ENCODE measurements at regions not wholly inside any gene's neighbourhood (a gene's known extent, or its start where the extent isn't known, plus 50 kb on each side); places are given as distances from the start of the nearest gene placed in this dataset.

DNA sequence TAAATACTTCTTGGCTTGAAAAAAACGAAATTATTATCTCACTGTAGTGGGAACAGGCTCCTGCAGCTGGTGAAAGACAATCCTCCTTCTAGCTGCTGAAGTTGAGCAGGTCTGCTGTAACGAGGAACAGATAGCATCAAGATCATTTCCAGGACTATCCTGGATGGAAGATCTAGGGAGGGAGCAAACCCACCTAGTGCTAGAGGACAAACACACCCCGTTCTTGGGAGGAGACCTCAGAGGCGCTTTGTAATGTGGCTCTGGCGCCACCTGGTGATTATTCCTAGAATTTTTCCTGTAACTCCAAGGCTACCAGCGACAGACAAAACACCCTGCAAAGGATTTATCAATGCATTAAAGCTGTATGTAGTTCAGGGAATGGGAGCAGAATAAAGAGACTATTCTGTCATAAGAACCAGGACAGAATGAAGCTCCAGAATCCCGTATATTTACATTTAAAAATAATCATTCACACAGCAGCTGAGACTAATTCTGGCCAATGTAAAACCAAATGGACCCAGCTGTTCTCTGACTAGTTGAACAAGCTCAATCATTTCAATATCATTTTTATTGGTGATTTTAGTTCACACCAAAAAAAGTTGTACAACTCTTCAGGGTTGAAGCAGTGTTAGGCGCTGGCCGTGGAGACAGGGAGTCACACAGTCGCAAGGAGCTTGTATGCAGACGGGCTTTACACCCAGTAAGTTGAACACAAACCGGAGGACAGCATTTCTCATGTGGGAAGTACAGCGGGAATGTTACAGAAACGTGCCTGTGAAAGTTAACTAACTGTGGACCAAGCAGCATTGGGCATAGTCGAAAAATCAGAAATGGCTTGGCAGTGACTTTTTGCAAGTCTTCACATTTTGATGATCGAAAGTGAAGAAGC lies 290.3 kb downstream of the TRIB2 start:
- no peak for TF ChIP-seq GRHL2 (CRISPR knock-in tag; IDR thresholded peaks at IDR 0.05; ENCODE audit: insufficient replicate concordance, severe bottlenecking)
- TF ChIP-seq, protein P1, sequence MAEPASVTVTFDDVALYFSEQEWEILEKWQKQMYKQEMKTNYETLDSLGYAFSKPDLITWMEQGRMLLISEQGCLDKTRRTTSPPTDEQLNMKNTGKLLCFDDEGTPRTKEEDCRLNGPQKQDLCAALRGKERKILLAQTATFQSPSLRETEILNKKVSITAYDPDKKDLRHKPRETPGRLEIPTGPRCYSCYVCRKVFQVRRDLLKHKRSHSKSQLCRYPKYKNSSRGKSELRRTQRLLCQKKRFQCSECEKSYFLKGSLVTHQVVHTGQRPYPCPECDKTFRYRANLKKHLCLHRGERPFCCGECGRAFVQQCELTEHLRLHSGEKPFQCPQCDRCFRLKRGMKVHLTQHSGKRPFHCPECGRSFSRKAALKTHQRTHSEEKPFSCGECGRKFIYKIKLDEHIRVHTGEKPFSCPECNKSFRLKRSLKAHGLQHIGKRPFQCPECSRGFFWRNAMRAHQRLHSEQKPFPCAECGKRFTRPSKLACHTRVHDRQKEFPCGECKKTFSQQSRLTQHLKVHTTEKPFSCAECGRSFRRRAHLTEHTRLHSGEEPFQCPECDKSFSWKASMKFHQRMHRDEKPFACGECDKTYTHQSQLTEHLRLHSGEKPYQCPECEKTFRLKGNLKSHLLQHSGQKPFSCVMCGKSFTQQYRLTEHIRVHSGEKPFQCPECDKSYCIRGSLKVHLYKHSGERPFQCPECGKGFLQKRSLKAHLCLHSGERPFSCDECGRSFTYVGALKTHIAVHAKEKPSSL (CRISPR knock-in tag; conservative IDR thresholded peaks at IDR 0.05) = no peak
- TF ChIP-seq, protein P2, sequence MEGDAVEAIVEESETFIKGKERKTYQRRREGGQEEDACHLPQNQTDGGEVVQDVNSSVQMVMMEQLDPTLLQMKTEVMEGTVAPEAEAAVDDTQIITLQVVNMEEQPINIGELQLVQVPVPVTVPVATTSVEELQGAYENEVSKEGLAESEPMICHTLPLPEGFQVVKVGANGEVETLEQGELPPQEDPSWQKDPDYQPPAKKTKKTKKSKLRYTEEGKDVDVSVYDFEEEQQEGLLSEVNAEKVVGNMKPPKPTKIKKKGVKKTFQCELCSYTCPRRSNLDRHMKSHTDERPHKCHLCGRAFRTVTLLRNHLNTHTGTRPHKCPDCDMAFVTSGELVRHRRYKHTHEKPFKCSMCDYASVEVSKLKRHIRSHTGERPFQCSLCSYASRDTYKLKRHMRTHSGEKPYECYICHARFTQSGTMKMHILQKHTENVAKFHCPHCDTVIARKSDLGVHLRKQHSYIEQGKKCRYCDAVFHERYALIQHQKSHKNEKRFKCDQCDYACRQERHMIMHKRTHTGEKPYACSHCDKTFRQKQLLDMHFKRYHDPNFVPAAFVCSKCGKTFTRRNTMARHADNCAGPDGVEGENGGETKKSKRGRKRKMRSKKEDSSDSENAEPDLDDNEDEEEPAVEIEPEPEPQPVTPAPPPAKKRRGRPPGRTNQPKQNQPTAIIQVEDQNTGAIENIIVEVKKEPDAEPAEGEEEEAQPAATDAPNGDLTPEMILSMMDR (IDR thresholded peaks at IDR 0.05) = peak; percentile 85
- Mint-ChIP-seq H3K4me1 (peaks cover 19% of the 10 kb centered on the region), H3K9me3 (no peaks in the 10 kb centered on the region), H3K4me3 (no peak overlapping the region), H3K27me3 (ENCODE audit: low read depth) (no peaks in the 10 kb centered on the region), H3K27ac (no peak overlapping the region), H3K36me3 (no peaks in the 10 kb centered on the region)
- ChIA-PET POLR2A (no interaction called here), CTCF (interaction anchor here (0.5 to 2.1 kb wide), 35 partner anchors 9 to 1178 kb away, joined by 3 to 31 read pairs (median 4); partner anchors contain the start of gene TRIB2)
- peak; percentile 98 for ATAC-seq
- peak; percentile 70 for DNase-seq (ENCODE audit: low spot score)

DNA sequence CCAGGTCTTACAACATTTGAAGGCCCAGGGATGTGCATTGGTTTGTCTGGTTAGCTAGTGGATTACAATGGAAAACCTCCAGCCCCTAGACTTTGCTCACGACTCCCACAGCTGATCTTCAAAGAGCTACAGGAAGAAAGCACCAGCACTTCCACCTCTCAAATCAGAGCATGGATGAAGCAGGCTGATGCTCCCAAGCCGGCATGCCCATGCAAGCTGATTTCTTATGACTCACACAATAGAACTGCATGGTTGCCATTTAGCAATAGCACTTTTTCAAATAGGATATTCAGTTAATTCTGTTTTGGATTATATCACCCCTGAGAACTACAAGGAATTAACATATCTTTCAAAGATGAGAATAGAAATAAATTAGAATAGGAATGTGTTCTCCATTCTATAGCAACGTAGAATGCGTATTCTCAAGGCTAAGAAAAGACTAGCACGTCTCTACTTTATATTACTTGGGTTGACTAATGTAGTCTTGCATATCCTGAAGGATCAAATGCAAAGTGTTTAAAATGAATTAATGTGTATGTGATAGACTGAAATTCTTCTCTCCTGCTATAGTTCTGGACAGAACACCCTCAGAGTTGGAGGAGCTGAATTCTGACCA lies 292.4 kb downstream of the TRIB2 start:
- H3K4me1 Mint-ChIP-seq = peaks cover 19% of the 10 kb centered on the region
- no peaks in the 10 kb centered on the region for H3K9me3 Mint-ChIP-seq
- no peaks in the 10 kb centered on the region for H3K36me3 Mint-ChIP-seq
- POLR2A ChIA-PET = no interaction called here
- H3K4me3 Mint-ChIP-seq = no peak overlapping the region
- ATAC-seq (no peak), DNase-seq (ENCODE audit: low spot score) (no peak)
- H3K27me3 Mint-ChIP-seq (ENCODE audit: low read depth) = no peaks in the 10 kb centered on the region
- CTCF ChIA-PET = no interaction called here
- no peak overlapping the region for H3K27ac Mint-ChIP-seq
- TF ChIP-seq, protein P3, sequence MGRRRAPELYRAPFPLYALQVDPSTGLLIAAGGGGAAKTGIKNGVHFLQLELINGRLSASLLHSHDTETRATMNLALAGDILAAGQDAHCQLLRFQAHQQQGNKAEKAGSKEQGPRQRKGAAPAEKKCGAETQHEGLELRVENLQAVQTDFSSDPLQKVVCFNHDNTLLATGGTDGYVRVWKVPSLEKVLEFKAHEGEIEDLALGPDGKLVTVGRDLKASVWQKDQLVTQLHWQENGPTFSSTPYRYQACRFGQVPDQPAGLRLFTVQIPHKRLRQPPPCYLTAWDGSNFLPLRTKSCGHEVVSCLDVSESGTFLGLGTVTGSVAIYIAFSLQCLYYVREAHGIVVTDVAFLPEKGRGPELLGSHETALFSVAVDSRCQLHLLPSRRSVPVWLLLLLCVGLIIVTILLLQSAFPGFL (CRISPR knock-in tag; IDR thresholded peaks at IDR 0.05; ENCODE audit: borderline replicate concordance) = no peak
- TF ChIP-seq GTF2I (CRISPR knock-in tag; conservative IDR thresholded peaks at IDR 0.05) (no peak), HMGA2 (CRISPR knock-in tag; IDR thresholded peaks at IDR 0.05) (no peak), ATF1 (CRISPR knock-in tag; IDR thresholded peaks at IDR 0.05) (no peak), ZNF232 (CRISPR knock-in tag; IDR thresholded peaks at IDR 0.05) (no peak), CREB1 (CRISPR knock-in tag; IDR thresholded peaks at IDR 0.05) (no peak), SMAD3 (CRISPR knock-in tag; IDR thresholded peaks at IDR 0.05; ENCODE audit: borderline replicate concordance) (no peak), MXD4 (CRISPR knock-in tag; IDR thresholded peaks at IDR 0.05; ENCODE audit: borderline replicate concordance) (no peak), FOXK1 (CRISPR knock-in tag; IDR thresholded peaks at IDR 0.05) (no peak)
- TF ChIP-seq, protein P4, sequence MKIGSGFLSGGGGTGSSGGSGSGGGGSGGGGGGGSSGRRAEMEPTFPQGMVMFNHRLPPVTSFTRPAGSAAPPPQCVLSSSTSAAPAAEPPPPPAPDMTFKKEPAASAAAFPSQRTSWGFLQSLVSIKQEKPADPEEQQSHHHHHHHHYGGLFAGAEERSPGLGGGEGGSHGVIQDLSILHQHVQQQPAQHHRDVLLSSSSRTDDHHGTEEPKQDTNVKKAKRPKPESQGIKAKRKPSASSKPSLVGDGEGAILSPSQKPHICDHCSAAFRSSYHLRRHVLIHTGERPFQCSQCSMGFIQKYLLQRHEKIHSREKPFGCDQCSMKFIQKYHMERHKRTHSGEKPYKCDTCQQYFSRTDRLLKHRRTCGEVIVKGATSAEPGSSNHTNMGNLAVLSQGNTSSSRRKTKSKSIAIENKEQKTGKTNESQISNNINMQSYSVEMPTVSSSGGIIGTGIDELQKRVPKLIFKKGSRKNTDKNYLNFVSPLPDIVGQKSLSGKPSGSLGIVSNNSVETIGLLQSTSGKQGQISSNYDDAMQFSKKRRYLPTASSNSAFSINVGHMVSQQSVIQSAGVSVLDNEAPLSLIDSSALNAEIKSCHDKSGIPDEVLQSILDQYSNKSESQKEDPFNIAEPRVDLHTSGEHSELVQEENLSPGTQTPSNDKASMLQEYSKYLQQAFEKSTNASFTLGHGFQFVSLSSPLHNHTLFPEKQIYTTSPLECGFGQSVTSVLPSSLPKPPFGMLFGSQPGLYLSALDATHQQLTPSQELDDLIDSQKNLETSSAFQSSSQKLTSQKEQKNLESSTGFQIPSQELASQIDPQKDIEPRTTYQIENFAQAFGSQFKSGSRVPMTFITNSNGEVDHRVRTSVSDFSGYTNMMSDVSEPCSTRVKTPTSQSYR (CRISPR knock-in tag; IDR thresholded peaks at IDR 0.05) = no peak
- TF ChIP-seq, protein P5, sequence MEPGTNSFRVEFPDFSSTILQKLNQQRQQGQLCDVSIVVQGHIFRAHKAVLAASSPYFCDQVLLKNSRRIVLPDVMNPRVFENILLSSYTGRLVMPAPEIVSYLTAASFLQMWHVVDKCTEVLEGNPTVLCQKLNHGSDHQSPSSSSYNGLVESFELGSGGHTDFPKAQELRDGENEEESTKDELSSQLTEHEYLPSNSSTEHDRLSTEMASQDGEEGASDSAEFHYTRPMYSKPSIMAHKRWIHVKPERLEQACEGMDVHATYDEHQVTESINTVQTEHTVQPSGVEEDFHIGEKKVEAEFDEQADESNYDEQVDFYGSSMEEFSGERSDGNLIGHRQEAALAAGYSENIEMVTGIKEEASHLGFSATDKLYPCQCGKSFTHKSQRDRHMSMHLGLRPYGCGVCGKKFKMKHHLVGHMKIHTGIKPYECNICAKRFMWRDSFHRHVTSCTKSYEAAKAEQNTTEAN (CRISPR knock-in tag; IDR thresholded peaks at IDR 0.05) = no peak
- TF ChIP-seq, protein P6, sequence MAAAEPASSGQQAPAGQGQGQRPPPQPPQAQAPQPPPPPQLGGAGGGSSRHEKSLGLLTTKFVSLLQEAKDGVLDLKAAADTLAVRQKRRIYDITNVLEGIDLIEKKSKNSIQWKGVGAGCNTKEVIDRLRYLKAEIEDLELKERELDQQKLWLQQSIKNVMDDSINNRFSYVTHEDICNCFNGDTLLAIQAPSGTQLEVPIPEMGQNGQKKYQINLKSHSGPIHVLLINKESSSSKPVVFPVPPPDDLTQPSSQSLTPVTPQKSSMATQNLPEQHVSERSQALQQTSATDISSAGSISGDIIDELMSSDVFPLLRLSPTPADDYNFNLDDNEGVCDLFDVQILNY (CRISPR knock-in tag; IDR thresholded peaks at IDR 0.05) = no peak
- TF ChIP-seq, protein P7, sequence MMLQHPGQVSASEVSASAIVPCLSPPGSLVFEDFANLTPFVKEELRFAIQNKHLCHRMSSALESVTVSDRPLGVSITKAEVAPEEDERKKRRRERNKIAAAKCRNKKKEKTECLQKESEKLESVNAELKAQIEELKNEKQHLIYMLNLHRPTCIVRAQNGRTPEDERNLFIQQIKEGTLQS (CRISPR knock-in tag; conservative IDR thresholded peaks at IDR 0.05) = no peak
- TF ChIP-seq, protein P8, sequence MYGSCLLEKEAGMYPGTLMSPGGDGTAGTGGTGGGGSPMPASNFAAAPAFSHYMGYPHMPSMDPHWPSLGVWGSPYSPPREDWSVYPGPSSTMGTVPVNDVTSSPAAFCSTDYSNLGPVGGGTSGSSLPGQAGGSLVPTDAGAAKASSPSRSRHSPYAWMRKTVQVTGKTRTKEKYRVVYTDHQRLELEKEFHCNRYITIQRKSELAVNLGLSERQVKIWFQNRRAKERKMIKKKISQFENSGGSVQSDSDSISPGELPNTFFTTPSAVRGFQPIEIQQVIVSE (CRISPR knock-in tag; IDR thresholded peaks at IDR 0.05; ENCODE audit: borderline replicate concordance) = no peak
- TF ChIP-seq, protein P9, sequence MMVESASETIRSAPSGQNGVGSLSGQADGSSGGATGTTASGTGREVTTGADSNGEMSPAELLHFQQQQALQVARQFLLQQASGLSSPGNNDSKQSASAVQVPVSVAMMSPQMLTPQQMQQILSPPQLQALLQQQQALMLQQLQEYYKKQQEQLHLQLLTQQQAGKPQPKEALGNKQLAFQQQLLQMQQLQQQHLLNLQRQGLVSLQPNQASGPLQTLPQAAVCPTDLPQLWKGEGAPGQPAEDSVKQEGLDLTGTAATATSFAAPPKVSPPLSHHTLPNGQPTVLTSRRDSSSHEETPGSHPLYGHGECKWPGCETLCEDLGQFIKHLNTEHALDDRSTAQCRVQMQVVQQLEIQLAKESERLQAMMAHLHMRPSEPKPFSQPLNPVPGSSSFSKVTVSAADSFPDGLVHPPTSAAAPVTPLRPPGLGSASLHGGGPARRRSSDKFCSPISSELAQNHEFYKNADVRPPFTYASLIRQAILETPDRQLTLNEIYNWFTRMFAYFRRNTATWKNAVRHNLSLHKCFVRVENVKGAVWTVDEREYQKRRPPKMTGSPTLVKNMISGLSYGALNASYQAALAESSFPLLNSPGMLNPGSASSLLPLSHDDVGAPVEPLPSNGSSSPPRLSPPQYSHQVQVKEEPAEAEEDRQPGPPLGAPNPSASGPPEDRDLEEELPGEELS (CRISPR knock-in tag; IDR thresholded peaks at IDR 0.05) = no peak

Data from WTC11 (cell line).